AML-193 (cell line): ENCODE measurements at regions not wholly inside any gene's neighbourhood (a gene's known extent, or its start where the extent isn't known, plus 50 kb on each side); places are given as distances from the start of the nearest gene placed in this dataset.
"Not testable (repeated sequence)": the region's sequence is repeated elsewhere in the genome, so short reads cannot be mapped to it uniquely, and the experiment has no call there.

Experiments used
- DNase-seq, 2 experiments: peaks; one replicate each; lab custom pipeline; 2025; lab: John Stamatoyannopoulos, UW

- DNase-seq = no peak
Observed at GRCh38 chr3:150357923-150358607, 50.0 kb upstream of the TSC22D2 start.

GRCh38 chr3:150357140-150357539 is 51.0 kb upstream of the TSC22D2 start:
- DNase-seq = no peak

DNA sequence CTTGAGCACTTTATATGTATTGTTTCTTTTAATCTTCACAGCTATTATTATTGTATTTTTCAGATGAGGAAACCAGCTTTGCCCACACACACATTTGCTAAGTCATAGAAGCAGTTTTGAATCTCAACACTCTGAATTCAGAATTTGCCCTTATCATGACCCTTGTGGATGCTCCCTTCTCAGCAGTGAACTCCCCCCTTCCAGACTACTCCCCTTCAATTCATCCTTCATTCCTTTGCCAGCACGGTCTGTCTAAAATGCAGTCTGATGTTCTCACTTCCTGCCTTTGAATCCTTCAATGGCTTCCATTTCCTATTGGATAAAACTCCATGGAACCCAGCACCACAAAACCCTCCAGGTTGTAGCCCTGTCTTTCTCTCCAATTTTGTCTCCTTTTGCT is 52.5 kb upstream of the TSC22D2 start:
- DNase-seq = no peak

GRCh38 chr3:150352931-150353330 is 55.2 kb upstream of the TSC22D2 start:
- no peak for DNase-seq

GRCh38 chr3:150351398-150351797 is 56.7 kb upstream of the TSC22D2 start:
- DNase-seq = no peak

DNA sequence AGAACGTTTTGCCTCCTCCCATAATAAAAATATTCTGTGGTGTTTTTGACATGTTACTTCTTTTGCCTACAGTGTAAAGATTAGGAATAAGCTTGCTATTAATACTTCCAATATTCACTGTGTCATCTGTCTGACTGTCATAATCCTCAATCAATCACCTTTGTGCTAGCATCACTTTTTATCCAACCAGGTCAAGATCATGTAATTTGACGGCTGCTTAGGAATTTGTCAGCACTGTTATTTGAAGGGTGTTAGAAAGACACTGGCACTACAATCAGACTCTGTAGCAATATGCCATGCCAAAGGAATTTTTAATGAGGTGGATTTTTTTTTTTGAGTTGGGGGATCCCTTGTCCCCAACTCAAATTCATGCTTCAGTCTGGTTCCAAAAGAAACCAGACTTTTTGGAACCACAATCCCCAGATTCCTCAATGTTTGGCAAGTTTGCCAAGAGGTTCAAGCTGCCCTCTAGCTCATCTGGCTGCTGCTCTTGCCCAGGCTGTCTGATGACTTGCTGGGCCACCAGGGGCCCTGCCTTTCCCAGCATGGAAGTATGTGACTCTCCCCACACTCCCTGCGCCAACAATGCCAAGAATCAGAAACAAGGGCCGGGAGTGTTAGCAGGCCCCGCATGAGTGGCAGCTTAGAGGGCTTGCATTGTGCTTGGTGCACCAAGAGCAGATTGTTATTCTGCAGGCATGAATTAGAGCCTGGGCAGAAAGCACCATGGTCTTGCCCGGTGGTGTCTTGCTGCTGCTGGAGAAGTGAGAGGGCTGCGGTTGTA is 58.6 kb upstream of the TSC22D2 start:
- DNase-seq = no peak

- DNase-seq = no peak
Observed at GRCh38 chr3:150348500-150348899, 59.6 kb upstream of the TSC22D2 start.

GRCh38 chr3:150346981-150347863 is 60.9 kb upstream of the TSC22D2 start:
- no peak for DNase-seq

- DNase-seq = no peak
Observed at GRCh38 chr3:150346266-150346665, 61.8 kb upstream of the TSC22D2 start.

GRCh38 chr3:150345021-150345538 is 63.0 kb upstream of the TSC22D2 start:
- no peak for DNase-seq

- DNase-seq = no peak
Observed at GRCh38 chr3:150344079-150344759, 63.9 kb upstream of the TSC22D2 start.

- peak; percentile 16 to 27 for DNase-seq
Observed at GRCh38 chr3:150342896-150343467, 65.1 kb upstream of the TSC22D2 start.

GRCh38 chr3:150341891-150342290 is 66.2 kb upstream of the TSC22D2 start:
- DNase-seq = no peak

DNA sequence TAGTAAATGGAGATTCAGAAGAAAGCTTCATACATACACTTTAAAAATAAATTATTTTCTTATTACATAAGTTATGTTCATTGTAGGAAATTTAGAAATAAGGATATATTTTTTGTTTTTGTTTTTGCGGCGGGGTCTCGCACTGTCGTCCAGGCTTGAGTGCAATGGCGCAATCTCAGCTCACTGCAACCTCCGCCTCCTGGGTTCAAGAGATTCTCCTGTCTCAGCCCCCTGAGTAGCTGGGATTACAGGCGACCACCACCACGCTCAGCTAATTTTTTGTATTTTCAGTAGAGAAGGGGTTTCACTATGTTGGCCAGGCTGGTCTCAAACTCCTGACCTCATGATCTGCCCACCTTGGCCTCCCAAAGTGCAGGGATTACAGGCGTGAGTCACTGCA is 71.7 kb upstream of the TSC22D2 start:
- not testable (repeated sequence) for DNase-seq

- no peak for DNase-seq
Observed at GRCh38 chr3:150335631-150336030, 72.5 kb upstream of the TSC22D2 start.

GRCh38 chr3:150334974-150335373 is 73.1 kb upstream of the TSC22D2 start:
- DNase-seq = no peak

DNA sequence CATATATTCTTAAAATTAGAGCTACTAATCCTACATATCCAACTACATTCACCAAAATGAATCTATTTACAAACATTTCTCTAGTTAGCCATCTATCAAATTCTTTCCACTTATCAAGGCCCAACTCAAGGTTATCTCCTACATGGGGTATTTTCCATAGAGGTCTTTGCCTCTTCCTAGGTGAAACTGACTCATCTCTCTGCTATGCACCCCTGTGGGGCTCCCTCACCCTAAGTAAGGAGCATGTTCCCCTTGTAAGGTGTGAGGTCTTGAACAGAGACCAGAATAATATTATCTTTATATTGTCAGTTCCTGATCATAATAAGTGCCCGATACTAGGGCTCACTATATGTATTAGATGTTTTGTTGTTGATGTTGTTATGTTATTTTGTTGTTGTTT is 74.6 kb upstream of the TSC22D2 start:
- DNase-seq = no peak

- no peak for DNase-seq
Observed at GRCh38 chr3:150331978-150332568, 76.0 kb upstream of the TSC22D2 start.

DNA sequence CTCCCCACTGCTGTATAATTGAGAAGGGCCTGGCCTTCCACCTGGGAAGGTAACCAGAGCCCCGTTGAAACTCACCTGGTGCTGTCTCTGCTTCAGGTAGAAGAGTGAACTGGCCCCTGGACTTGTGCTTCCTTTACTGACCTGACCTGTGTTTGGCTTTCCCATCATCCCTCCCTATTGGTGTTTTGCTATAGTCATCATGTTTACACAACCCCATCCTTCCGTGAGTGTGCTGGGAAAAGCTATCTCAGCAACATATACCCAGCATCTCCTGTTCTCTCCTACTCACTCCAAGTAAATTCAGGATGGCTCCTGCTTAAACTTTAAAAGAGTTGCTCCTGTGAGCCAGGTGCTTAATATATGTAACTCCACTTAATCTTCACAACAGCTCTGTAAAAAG is 77.2 kb upstream of the TSC22D2 start:
- DNase-seq = no peak

- DNase-seq = no peak
Observed at GRCh38 chr3:150330174-150330573, 77.9 kb upstream of the TSC22D2 start.

GRCh38 chr3:150329408-150329807 is 78.7 kb upstream of the TSC22D2 start:
- DNase-seq = no peak
